ENCODE measurements at regions not wholly inside any gene's neighbourhood (a gene's known extent, or its start where the extent isn't known, plus 50 kb on each side); places are given as distances from the start of the nearest gene placed in this dataset.
"Not testable (repeated sequence)": the region's sequence is repeated elsewhere in the genome, so short reads cannot be mapped to it uniquely, and the experiment has no call there.

GRCh38 chr2:7683196-7683595 is 766.0 kb downstream of the RNF144A start:
- DNase-seq (ENCODE audit: low spot score), result no peak

- no peak for DNase-seq (ENCODE audit: low spot score)
These were observed 766.5 kb downstream of the RNF144A start for GRCh38 chr2:7683708-7684107.

GRCh38 chr2:7685342-7686015 is 768.3 kb downstream of the RNF144A start:
- no peak for DNase-seq (ENCODE audit: low spot score)

- no peak for DNase-seq (ENCODE audit: low spot score)
These were observed 768.8 kb downstream of the RNF144A start for GRCh38 chr2:7686016-7686385.

GRCh38 chr2:7691961-7692656 is 774.9 kb downstream of the RNF144A start:
- no peak for DNase-seq (ENCODE audit: low spot score)

GRCh38 chr2:7692657-7693161 is 775.5 kb downstream of the RNF144A start:
- DNase-seq (ENCODE audit: low spot score), result no peak

GRCh38 chr2:7693246-7694075 is 776.2 kb downstream of the RNF144A start:
- no peak for DNase-seq (ENCODE audit: low spot score)

GRCh38 chr2:7694076-7694985 is 777.1 kb downstream of the RNF144A start:
- DNase-seq (ENCODE audit: low spot score), result no peak

GRCh38 chr2:7696556-7696955 is 779.3 kb downstream of the RNF144A start:
- not testable (repeated sequence) for DNase-seq (ENCODE audit: low spot score)

GRCh38 chr2:7697052-7697451 is 779.8 kb downstream of the RNF144A start:
- no peak for DNase-seq (ENCODE audit: low spot score)

- no peak for DNase-seq (ENCODE audit: low spot score)
These were observed 784.6 kb downstream of the RNF144A start for GRCh38 chr2:7701791-7702190.

GRCh38 chr2:7703048-7703447 is 785.8 kb downstream of the RNF144A start:
- peak; percentile 30 for DNase-seq (ENCODE audit: low spot score)

- peak; percentile 16 for DNase-seq (ENCODE audit: low spot score)
These were observed 786.4 kb downstream of the RNF144A start for GRCh38 chr2:7703543-7704144.

GRCh38 chr2:7704296-7704865 is 787.2 kb downstream of the RNF144A start:
- DNase-seq (ENCODE audit: low spot score), result no peak

GRCh38 chr2:7706791-7707190 is 789.6 kb downstream of the RNF144A start:
- no peak for DNase-seq (ENCODE audit: low spot score)

- DNase-seq (ENCODE audit: low spot score), result no peak
These were observed 790.5 kb downstream of the RNF144A start for GRCh38 chr2:7707723-7708122.

- no peak for DNase-seq (ENCODE audit: low spot score)
These were observed 792.7 kb downstream of the RNF144A start for GRCh38 chr2:7709907-7710306.

GRCh38 chr2:7711167-7711566 is 794.0 kb downstream of the RNF144A start:
- DNase-seq (ENCODE audit: low spot score), result no peak

GRCh38 chr2:7719876-7720275 is 802.7 kb downstream of the RNF144A start:
- no peak for DNase-seq (ENCODE audit: low spot score)

- DNase-seq (ENCODE audit: low spot score), result no peak
These were observed 804.3 kb downstream of the RNF144A start for GRCh38 chr2:7721413-7721995.
